SK-N-MC (cell line): ENCODE measurements at regions not wholly inside any gene's neighbourhood (a gene's known extent, or its start where the extent isn't known, plus 50 kb on each side); places are given as distances from the start of the nearest gene placed in this dataset.

ENCODE experiments used
- EZH2 ChIP-seq: fragments of 200-600 bp; sonication (generic); IDR thresholded peaks from one replicate; pipeline ENCODE4 v1.6.1; 2017; ENCODE audit warnings: antibody characterized with exemption
- FOXP2 ChIP-seq: optimal IDR thresholded peaks from 2 replicates; pipeline ENCODE3; 2011; ENCODE audit warnings: mild to moderate bottlenecking, moderate library complexity; ENCODE audit not compliant: insufficient read depth; ENCODE audit errors: extremely low read length, control extremely low read depth
- POLR2AphosphoS5 ChIP-seq: IDR thresholded peaks from 2 replicates; pipeline ENCODE4 v1.6.1; 2012; ENCODE audit warnings: mild to moderate bottlenecking, low read depth, low read length, borderline replicate concordance

DNA sequence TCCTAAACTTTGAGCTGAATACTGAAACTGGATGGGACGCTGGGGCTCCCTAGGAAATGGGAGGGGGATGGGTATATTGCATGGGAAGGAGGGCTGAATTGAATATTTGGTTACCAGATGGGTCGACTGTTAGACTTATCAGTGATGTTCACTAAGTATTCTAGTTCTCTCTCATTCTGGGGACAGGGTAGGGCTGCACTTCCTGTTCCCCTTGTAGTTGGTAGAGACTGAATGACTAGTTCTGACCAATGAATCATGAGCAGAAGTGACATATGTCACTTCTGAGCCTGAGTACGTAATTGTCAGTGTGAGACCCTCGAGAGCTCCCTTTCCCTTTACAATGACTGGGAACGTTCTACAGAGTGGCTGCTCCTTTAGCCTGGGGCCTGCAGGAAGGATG is 55.5 kb upstream of the DMRT1 start:
- TF ChIP-seq EZH2 (no peak), POLR2AphosphoS5 (no peak), FOXP2 (no peak)
